Small intestine (tissue), 7 donors: ENCODE measurements at regions not wholly inside any gene's neighbourhood (a gene's known extent, or its start where the extent isn't known, plus 50 kb on each side); places are given as distances from the start of the nearest gene placed in this dataset.

Source experiments
- DNase-seq, 2 donors: peaks; one replicate each; pipeline versions ENCODE4 v3.0.0 to v3.0.0-alpha.2; 2013
- FAIRE-seq: peaks from 2 replicates; lab custom pipeline; 2012; peaks lifted over from hg19 to GRCh38; lab: Jason Lieb, UNC
- H3K27ac ChIP-seq, 3 donors: one replicate each; pipeline ENCODE4 v1.5.1; 2013; ENCODE audit warnings: low read length in 2 of 3, mild to moderate bottlenecking in 2 of 3, control low read depth in 1 of 3, inconsistent platforms in 1 of 3, low read depth in 1 of 3, moderate library complexity in 1 of 3
- H3K27me3 ChIP-seq, 3 donors: one replicate each; pipeline ENCODE4 v1.6.1; 2013; ENCODE audit warnings: low read length in 3 of 3, inconsistent platforms in 1 of 3; ENCODE audit not compliant: control insufficient read depth in 3 of 3, insufficient read depth in 3 of 3
- H3K36me3 ChIP-seq, 3 donors: one replicate each; pipeline ENCODE4 v1.6.1; 2013; ENCODE audit warnings: low read length in 3 of 3, inconsistent platforms in 1 of 3, low read depth in 1 of 3, mild to moderate bottlenecking in 1 of 3, moderate library complexity in 1 of 3; ENCODE audit not compliant: control insufficient read depth in 3 of 3, insufficient read depth in 2 of 3
- H3K4me1 ChIP-seq, 3 donors: one replicate each; pipeline ENCODE4 v1.6.1; 2013; ENCODE audit warnings: low read length in 2 of 3, inconsistent platforms in 1 of 3, low read depth in 1 of 3, mild to moderate bottlenecking in 1 of 3, moderate library complexity in 1 of 3; ENCODE audit not compliant: control insufficient read depth in 3 of 3, insufficient read depth in 2 of 3
- H3K4me3 ChIP-seq, 3 donors: one replicate each; pipeline ENCODE4 v1.5.1; 2013; ENCODE audit warnings: low read length in 3 of 3, control low read depth in 1 of 3, inconsistent platforms in 1 of 3, low read depth in 1 of 3, mild to moderate bottlenecking in 1 of 3, moderate library complexity in 1 of 3
- H3K9me3 ChIP-seq, 2 donors: one replicate each; pipeline ENCODE4 v1.6.1; 2013; ENCODE audit warnings: low read depth in 1 of 2, low read length in 1 of 2; ENCODE audit not compliant: control insufficient read depth in 2 of 2, insufficient read depth in 1 of 2
- WGBS, 3 donors: extraction: QIAGEN DNeasy Blood & Tissue Kit; methylation state at CpG; one replicate each; pipeline ENCODE4 v1.1.7; 2013; 5-methylcytosine and 5-hydroxymethylcytosine counted together
- donor health status: healthy with polysubstance abuse.
- donor health status: control.
- donor health status: control.
- donor health status: Bipolar disorder and iron deficiency.
- donor health status: healthy.

- H3K4me1 ChIP-seq, result no peaks in the 10 kb centered on the region
- FAIRE-seq, result no peak
- H3K9me3 ChIP-seq, result peaks cover 0 to 6% of the 10 kb centered on the region in 2 donors
- WGBS, 3 donors, result 69 to 78% (median 76%) methylated on average over 3 of the region's 3 CpGs
- H3K4me3 ChIP-seq, result no peak overlapping the region
- no peak for DNase-seq
- H3K36me3 ChIP-seq, result no peaks in the 10 kb centered on the region
- no peaks in the 10 kb centered on the region for H3K27me3 ChIP-seq
- H3K27ac ChIP-seq, result no peak overlapping the region
These were observed 173.1 kb upstream of the LPP start for GRCh38 chr3:187980861-187981260.

DNA sequence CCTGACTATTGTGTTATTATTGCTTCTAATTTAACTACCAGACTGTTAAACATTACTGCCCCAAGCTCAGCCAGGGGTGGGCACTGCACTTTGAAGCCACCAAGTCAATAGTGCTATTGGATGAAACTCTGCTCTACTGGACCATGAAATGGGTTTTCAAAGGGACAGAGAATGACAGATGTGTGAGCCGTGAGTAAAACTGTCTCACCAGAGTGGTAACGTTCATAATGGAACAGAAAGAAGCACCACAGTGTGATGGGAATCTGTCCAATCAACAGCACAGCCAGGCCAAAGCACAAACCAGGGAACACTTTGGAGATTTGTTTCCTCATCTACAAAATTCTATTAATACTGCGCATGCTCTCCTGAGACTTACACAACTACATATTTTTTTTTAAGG lies 171.8 kb upstream of the LPP start:
- Histone ChIP-seq H3K4me1 (peaks cover 0 to 2% (median 0%) of the 10 kb centered on the region in 3 donors), H3K27me3 (no peaks in the 10 kb centered on the region), H3K36me3 (no peaks in the 10 kb centered on the region), H3K4me3 (no peak overlapping the region), H3K9me3 (peaks cover 0 to 6% of the 10 kb centered on the region in 2 donors), H3K27ac (no peak overlapping the region)
- FAIRE-seq, result no peak
- DNase-seq, result no peak
- 81 to 92% (median 82%) methylated on average over 3 of the region's 3 CpGs for WGBS, 3 donors

GRCh38 chr3:187983484-187984124 lies 170.4 kb upstream of the LPP start:
- H3K27me3 ChIP-seq, result no peaks in the 10 kb centered on the region

DNA sequence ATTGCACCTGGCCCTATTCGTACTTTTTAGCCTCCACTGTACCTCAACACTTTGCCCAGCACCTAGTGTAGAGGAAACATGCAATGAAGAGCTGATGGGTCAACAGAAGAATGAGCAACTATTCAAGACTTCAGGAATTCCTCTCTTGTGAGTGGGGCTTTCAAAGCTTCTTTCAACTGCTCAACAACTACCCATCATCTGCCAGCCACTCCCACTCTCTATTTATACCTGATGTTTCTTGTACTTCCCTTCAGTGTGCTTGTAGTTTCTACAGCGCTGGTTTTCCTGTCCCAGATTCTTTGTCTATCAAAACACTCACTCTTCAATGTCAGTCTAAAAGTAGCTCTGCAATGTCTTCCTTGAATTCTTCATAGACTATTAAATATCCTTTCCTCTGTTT lies 168.3 kb upstream of the LPP start:
- peaks cover 0 to 6% (median 4%) of the 10 kb centered on the region in 3 donors for H3K4me1 ChIP-seq
- H3K36me3 ChIP-seq, result no peaks in the 10 kb centered on the region
- no peaks in the 10 kb centered on the region for H3K9me3 ChIP-seq
- DNase-seq (no peak), FAIRE-seq (no peak)
- no peak overlapping the region for H3K27ac ChIP-seq
- WGBS, 3 donors, result 80 to 98% (median 92%) methylated on average over 2 of the region's 2 CpGs
- H3K27me3 ChIP-seq, result no peaks in the 10 kb centered on the region
- no peak overlapping the region for H3K4me3 ChIP-seq

More at GRCh38 chr3:187983484-187984124, 170.4 kb upstream of the LPP start:
- no peak overlapping the region for H3K4me3 ChIP-seq
- no peaks in the 10 kb centered on the region for H3K36me3 ChIP-seq
- no peak overlapping the region for H3K27ac ChIP-seq
- H3K4me1 ChIP-seq, result peaks cover 0 to 4% (median 0%) of the 10 kb centered on the region in 3 donors
- 86 to 90% (median 86%) methylated on average over 6 of the region's 6 CpGs for WGBS, 3 donors
- H3K9me3 ChIP-seq, result no peaks in the 10 kb centered on the region
- no peak for FAIRE-seq
- DNase-seq, result peak in 1 of 2 donors; percentile 16

- Histone ChIP-seq H3K4me1 (peaks cover 0 to 6% (median 4%) of the 10 kb centered on the region in 3 donors), H3K27ac (no peak overlapping the region), H3K36me3 (no peaks in the 10 kb centered on the region), H3K4me3 (no peak overlapping the region), H3K9me3 (no peaks in the 10 kb centered on the region), H3K27me3 (no peaks in the 10 kb centered on the region)
- FAIRE-seq (no peak), DNase-seq (no peak)
- WGBS, 3 donors, result 54 to 67% (median 61%) methylated on average over 5 of the region's 5 CpGs
These were observed 167.4 kb upstream of the LPP start for GRCh38 chr3:187986514-187986934.

DNA sequence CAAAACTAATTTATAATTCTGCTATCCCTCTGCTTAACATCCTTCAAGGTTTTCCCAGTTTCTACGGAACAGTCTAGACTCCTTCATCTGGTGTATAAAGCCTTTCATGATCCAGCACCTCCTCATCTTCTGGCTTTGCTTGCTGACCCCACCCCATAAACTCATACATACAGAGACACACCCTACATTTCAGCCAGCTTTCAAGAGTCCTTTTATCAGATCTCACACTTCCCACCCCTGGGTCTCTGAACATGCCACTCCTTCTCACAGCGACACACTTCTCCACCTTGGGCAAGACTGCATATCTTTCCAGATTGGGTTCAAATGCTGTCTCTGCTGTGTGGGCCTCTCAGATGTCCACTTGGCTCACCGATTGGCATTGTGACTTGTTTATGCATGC lies 166.8 kb upstream of the LPP start:
- no peak for FAIRE-seq
- DNase-seq, result peak in 1 of 2 donors; percentile 37
- Histone ChIP-seq H3K36me3 (no peaks in the 10 kb centered on the region), H3K27ac (no peak overlapping the region), H3K9me3 (no peaks in the 10 kb centered on the region), H3K4me3 (no peak overlapping the region), H3K27me3 (no peaks in the 10 kb centered on the region), H3K4me1 (peaks cover 0 to 6% (median 4%) of the 10 kb centered on the region in 3 donors)
- WGBS, 3 donors, result 51 to 76% (median 55%) methylated on average over 3 of the region's 3 CpGs

DNA sequence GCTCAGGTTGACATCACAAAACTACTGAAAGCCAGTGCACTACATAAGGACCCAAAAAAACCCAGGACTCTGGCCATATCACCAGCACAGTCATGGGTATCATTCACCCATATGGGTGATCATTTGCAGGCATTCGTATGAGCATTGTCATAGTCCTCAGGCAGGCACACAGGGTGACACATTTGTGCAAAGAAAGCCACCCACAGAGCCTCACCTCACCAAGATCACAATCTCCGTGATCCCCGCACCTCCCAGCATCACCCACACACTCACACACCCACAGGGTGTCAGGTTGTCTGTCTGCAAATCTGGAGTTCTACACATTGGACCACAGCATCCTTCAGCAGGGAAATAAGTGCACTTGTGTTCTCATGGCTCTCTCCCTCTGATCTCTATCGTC lies 166.0 kb upstream of the LPP start:
- no peaks in the 10 kb centered on the region for H3K27me3 ChIP-seq
- H3K4me3 ChIP-seq, result no peak overlapping the region
- no peaks in the 10 kb centered on the region for H3K9me3 ChIP-seq
- DNase-seq (no peak), FAIRE-seq (no peak)
- H3K27ac ChIP-seq, result no peak overlapping the region
- WGBS, 3 donors, result 80 to 87% (median 81%) methylated on average over 4 of the region's 4 CpGs
- H3K4me1 ChIP-seq, result peaks cover 0 to 6% (median 4%) of the 10 kb centered on the region in 3 donors
- no peaks in the 10 kb centered on the region for H3K36me3 ChIP-seq

- 70 to 86% (median 85%) methylated on average over 10 of the region's 10 CpGs for WGBS, 3 donors
- no peak for FAIRE-seq
These were observed 164.3 kb upstream of the LPP start for GRCh38 chr3:187989575-187990153.

More at GRCh38 chr3:187989575-187990153, 164.3 kb upstream of the LPP start:
- no peak overlapping the region for H3K27ac ChIP-seq
- no peak overlapping the region for H3K4me3 ChIP-seq
- no peaks in the 10 kb centered on the region for H3K9me3 ChIP-seq
- peak in 1 of 2 donors; percentile 14 for DNase-seq
- H3K27me3 ChIP-seq, result no peaks in the 10 kb centered on the region
- H3K4me1 ChIP-seq, result peaks cover 0 to 6% (median 4%) of the 10 kb centered on the region in 3 donors
- H3K36me3 ChIP-seq, result no peaks in the 10 kb centered on the region
